GM23338 (cell line): ENCODE measurements at regions not wholly inside any gene's neighbourhood (a gene's known extent, or its start where the extent isn't known, plus 50 kb on each side); places are given as distances from the start of the nearest gene placed in this dataset.

Experiments
- JUNB ChIP-seq: IDR thresholded peaks from one replicate; pipeline ENCODE4 v1.6.1; 2016; ENCODE audit warnings: antibody characterized with exemption; ENCODE audit not compliant: unreplicated experiment
- NANOG ChIP-seq: IDR thresholded peaks from 2 replicates; pipeline ENCODE4 v1.6.1; 2016; ENCODE audit warnings: antibody characterized with exemption, borderline replicate concordance
- POLR2AphosphoS5 ChIP-seq: IDR thresholded peaks from 2 replicates; pipeline ENCODE4 v1.6.1; 2016; ENCODE audit warnings: antibody characterized with exemption, low read depth
- STAT1 ChIP-seq: IDR thresholded peaks from one replicate; pipeline ENCODE4 v1.6.1; 2016; ENCODE audit warnings: antibody characterized with exemption; ENCODE audit not compliant: unreplicated experiment
- TF ChIP-seq, protein P1 (sequence below): fragments of 250-450 bp; sonication (Bioruptor Pico); IDR thresholded peaks from 2 replicates; pipeline ENCODE4 v1.5.0; 2020; ENCODE audit warnings: mild to moderate bottlenecking, moderate library complexity
- TF ChIP-seq, protein P2 (sequence below), 2 experiments: fragments of 200-600 bp in 1 of 2; sonication (generic) in 1 of 2; conservative IDR thresholded peaks; 2 replicates each; pipeline versions ENCODE4 v1.5.1 to v1.6.1; 2016 to 2017; ENCODE audit warnings: antibody characterized with exemption in 2 of 2, low read depth in 2 of 2, mild to moderate bottlenecking in 2 of 2, moderate library complexity in 1 of 2

DNA sequence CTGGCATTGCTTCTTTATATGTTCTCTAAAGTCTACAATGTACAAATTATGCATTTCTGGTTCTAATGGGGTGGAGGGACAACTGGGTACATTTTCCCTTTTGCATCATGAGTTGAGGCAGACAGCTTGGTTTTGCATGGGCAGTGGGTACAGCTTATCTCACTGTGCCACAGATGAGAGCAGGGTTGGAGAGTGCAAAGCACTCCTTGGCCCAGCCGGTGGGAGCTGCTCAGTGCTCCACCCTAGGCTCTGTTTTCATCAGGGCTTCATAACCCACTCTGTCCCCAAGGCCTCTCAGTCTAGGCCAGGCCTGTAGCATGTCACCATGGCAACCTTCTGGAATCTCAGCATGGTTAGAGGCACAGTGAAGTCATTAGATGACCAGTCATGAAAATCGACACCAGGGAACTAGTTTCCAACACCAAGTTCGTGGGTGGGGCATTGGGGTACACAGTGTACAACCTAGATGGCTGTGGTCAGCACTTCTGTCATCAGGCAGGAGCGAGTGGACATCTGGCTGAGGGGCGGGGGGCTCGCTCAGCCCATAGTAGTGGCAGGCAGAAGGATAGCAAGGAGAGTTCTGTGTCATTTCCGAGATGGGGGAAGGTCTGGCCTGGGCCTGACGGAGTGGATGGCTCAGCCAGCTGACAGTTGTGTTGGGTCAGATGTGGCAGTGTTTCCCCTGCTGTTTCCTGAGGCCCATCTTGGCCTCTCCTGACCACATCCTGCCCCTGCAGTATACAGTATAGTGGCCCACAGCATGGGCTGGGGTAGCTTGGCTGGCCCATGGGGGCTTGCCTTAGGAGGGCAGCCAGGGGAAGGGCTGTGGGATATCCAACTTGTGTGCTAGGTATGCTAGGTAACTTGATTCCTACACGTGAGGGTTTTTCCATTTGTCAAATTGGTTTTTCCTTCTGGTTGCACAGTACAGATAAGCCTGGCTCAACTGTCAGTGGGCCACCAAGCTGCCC lies 75.7 kb upstream of the PRR23C start (continued):
- TF ChIP-seq, protein P1, sequence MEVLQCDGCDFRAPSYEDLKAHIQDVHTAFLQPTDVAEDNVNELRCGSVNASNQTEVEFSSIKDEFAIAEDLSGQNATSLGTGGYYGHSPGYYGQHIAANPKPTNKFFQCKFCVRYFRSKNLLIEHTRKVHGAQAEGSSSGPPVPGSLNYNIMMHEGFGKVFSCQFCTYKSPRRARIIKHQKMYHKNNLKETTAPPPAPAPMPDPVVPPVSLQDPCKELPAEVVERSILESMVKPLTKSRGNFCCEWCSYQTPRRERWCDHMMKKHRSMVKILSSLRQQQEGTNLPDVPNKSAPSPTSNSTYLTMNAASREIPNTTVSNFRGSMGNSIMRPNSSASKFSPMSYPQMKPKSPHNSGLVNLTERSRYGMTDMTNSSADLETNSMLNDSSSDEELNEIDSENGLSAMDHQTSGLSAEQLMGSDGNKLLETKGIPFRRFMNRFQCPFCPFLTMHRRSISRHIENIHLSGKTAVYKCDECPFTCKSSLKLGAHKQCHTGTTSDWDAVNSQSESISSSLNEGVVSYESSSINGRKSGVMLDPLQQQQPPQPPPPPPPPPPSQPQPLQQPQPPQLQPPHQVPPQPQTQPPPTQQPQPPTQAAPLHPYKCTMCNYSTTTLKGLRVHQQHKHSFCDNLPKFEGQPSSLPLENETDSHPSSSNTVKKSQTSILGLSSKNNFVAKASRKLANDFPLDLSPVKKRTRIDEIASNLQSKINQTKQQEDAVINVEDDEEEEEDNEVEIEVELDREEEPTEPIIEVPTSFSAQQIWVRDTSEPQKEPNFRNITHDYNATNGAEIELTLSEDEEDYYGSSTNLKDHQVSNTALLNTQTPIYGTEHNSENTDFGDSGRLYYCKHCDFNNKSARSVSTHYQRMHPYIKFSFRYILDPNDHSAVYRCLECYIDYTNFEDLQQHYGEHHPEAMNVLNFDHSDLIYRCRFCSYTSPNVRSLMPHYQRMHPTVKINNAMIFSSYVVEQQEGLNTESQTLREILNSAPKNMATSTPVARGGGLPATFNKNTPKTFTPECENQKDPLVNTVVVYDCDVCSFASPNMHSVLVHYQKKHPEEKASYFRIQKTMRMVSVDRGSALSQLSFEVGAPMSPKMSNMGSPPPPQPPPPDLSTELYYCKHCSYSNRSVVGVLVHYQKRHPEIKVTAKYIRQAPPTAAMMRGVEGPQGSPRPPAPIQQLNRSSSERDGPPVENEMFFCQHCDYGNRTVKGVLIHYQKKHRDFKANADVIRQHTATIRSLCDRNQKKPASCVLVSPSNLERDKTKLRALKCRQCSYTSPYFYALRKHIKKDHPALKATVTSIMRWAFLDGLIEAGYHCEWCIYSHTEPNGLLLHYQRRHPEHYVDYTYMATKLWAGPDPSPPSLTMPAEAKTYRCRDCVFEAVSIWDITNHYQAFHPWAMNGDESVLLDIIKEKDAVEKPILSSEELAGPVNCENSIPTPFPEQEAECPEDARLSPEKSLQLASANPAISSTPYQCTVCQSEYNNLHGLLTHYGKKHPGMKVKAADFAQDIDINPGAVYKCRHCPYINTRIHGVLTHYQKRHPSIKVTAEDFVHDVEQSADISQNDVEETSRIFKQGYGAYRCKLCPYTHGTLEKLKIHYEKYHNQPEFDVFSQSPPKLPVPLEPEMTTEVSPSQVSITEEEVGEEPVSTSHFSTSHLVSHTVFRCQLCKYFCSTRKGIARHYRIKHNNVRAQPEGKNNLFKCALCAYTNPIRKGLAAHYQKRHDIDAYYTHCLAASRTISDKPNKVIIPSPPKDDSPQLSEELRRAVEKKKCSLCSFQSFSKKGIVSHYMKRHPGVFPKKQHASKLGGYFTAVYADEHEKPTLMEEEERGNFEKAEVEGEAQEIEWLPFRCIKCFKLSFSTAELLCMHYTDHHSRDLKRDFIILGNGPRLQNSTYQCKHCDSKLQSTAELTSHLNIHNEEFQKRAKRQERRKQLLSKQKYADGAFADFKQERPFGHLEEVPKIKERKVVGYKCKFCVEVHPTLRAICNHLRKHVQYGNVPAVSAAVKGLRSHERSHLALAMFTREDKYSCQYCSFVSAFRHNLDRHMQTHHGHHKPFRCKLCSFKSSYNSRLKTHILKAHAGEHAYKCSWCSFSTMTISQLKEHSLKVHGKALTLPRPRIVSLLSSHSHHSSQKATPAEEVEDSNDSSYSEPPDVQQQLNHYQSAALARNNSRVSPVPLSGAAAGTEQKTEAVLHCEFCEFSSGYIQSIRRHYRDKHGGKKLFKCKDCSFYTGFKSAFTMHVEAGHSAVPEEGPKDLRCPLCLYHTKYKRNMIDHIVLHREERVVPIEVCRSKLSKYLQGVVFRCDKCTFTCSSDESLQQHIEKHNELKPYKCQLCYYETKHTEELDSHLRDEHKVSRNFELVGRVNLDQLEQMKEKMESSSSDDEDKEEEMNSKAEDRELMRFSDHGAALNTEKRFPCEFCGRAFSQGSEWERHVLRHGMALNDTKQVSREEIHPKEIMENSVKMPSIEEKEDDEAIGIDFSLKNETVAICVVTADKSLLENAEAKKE (CRISPR knock-in tag): no peak
- no peak for TF ChIP-seq JUNB
- TF ChIP-seq POLR2AphosphoS5: no peak
- TF ChIP-seq NANOG: no peak
- TF ChIP-seq, protein P2, sequence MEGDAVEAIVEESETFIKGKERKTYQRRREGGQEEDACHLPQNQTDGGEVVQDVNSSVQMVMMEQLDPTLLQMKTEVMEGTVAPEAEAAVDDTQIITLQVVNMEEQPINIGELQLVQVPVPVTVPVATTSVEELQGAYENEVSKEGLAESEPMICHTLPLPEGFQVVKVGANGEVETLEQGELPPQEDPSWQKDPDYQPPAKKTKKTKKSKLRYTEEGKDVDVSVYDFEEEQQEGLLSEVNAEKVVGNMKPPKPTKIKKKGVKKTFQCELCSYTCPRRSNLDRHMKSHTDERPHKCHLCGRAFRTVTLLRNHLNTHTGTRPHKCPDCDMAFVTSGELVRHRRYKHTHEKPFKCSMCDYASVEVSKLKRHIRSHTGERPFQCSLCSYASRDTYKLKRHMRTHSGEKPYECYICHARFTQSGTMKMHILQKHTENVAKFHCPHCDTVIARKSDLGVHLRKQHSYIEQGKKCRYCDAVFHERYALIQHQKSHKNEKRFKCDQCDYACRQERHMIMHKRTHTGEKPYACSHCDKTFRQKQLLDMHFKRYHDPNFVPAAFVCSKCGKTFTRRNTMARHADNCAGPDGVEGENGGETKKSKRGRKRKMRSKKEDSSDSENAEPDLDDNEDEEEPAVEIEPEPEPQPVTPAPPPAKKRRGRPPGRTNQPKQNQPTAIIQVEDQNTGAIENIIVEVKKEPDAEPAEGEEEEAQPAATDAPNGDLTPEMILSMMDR (conservative IDR thresholded peaks at IDR 0.05; ENCODE audit: low read depth in 2 of 2): no peak
- no peak for TF ChIP-seq STAT1
